Activated T-helper 9 cell treated with anti-CD3 and anti-CD28 coated beads, Interleukin-2, amount 50 U/mL, for 16 hours (primary cell): ENCODE measurements at regions not wholly inside any gene's neighbourhood (a gene's known extent, or its start where the extent isn't known, plus 50 kb on each side); places are given as distances from the start of the nearest gene placed in this dataset.
"Not testable (repeated sequence)": the region's sequence is repeated elsewhere in the genome, so short reads cannot be mapped to it uniquely, and the experiment has no call there.

Source experiments
- DNase-seq: peaks from one replicate; pipeline ENCODE4 v3.0.0-alpha.2; 2020; ENCODE audit warnings: low read depth

GRCh38 chr12:47373554-47374150 lies 293.9 kb upstream of the AMIGO2 start:
- no peak for DNase-seq

GRCh38 chr12:47370421-47370820 lies 290.7 kb upstream of the AMIGO2 start:
- no peak for DNase-seq

GRCh38 chr12:47369085-47369484 lies 289.3 kb upstream of the AMIGO2 start:
- no peak for DNase-seq

GRCh38 chr12:47367912-47368537 lies 288.3 kb upstream of the AMIGO2 start:
- no peak for DNase-seq

- DNase-seq: no peak
Observed at GRCh38 chr12:47366579-47366978, 286.8 kb upstream of the AMIGO2 start.

- no peak for DNase-seq
Observed at GRCh38 chr12:47366157-47366556, 286.4 kb upstream of the AMIGO2 start.

GRCh38 chr12:47365443-47366076 lies 285.8 kb upstream of the AMIGO2 start:
- not testable (repeated sequence) for DNase-seq

GRCh38 chr12:47364261-47364660 lies 284.5 kb upstream of the AMIGO2 start:
- DNase-seq: no peak

- DNase-seq: no peak
Observed at GRCh38 chr12:47362126-47362705, 282.5 kb upstream of the AMIGO2 start.

GRCh38 chr12:47361389-47362021 lies 281.7 kb upstream of the AMIGO2 start:
- DNase-seq: peak; percentile 10

GRCh38 chr12:47360771-47361388 lies 281.1 kb upstream of the AMIGO2 start:
- no peak for DNase-seq

- no peak for DNase-seq
Observed at GRCh38 chr12:47360093-47360480, 280.3 kb upstream of the AMIGO2 start.

GRCh38 chr12:47359310-47360092 lies 279.7 kb upstream of the AMIGO2 start:
- DNase-seq: no peak

- not testable (repeated sequence) for DNase-seq
Observed at GRCh38 chr12:47357006-47357405, 277.2 kb upstream of the AMIGO2 start.

- DNase-seq: no peak
Observed at GRCh38 chr12:47356129-47356700, 276.5 kb upstream of the AMIGO2 start.

GRCh38 chr12:47353508-47353907 lies 273.7 kb upstream of the AMIGO2 start:
- no peak for DNase-seq

- no peak for DNase-seq
Observed at GRCh38 chr12:47352067-47352466, 272.3 kb upstream of the AMIGO2 start.

GRCh38 chr12:47351526-47351925 lies 271.8 kb upstream of the AMIGO2 start:
- DNase-seq: no peak

GRCh38 chr12:47350062-47350408 lies 270.3 kb upstream of the AMIGO2 start:
- no peak for DNase-seq

GRCh38 chr12:47349137-47350061 lies 269.6 kb upstream of the AMIGO2 start:
- no peak for DNase-seq
